ENCODE measurements at regions not wholly inside any gene's neighbourhood (a gene's known extent, or its start where the extent isn't known, plus 50 kb on each side); places are given as distances from the start of the nearest gene placed in this dataset.

DNA sequence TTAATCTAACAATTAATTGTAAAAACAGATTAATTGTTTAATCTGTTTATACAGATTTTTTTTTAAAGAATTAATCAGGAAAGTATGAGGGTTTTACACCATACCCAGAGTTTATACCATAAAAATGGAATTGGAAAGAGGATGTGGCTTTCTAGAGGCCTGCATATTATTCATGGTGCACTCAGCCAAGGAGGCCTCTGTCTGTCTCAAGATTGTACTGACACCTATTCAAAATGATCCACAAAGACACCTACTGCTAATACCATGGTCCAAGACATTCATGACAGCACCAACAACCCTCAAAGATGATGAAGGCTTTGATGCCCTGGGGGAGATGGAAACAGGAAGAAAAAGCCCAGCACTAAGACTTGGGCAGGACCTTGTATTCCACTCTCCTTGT lies 58.1 kb upstream of the MAST4 start:
- no peak for TF ChIP-seq GATA2 (IDR thresholded peaks at IDR 0.05; ENCODE audit: low read depth, low read length)
- TF ChIP-seq GATA3 (IDR thresholded peaks at IDR 0.05; ENCODE audit: low read depth, low read length) = no peak

DNA sequence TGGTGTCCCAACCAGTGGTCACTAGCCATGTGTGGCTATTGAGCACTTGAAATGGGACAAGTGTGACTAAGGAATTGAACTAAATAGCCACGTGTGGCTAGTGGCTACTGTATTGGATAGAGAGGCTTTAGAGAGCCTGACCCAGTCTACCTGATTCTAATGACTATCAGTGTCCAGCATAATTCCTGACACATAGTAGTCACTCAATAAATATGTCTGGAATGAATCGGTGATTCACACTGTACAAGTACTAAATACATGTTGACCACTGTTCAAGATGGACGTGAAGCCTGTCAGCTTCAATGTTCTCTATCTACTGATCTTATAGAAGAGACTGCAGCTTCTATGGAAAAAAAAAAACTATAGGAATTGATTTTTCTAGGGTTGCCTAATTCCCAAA lies 57.7 kb upstream of the MAST4 start:
- no peak for TF ChIP-seq GATA2 (IDR thresholded peaks at IDR 0.05; ENCODE audit: low read depth, low read length)
- TF ChIP-seq GATA3 (IDR thresholded peaks at IDR 0.05; ENCODE audit: low read depth, low read length) = no peak

- no peak for TF ChIP-seq GATA2 (IDR thresholded peaks at IDR 0.05; ENCODE audit: low read depth, low read length)
- no peak for TF ChIP-seq GATA3 (IDR thresholded peaks at IDR 0.05; ENCODE audit: low read depth, low read length)
These were observed 56.1 kb upstream of the MAST4 start for GRCh38 chr5:66540078-66540477.

DNA sequence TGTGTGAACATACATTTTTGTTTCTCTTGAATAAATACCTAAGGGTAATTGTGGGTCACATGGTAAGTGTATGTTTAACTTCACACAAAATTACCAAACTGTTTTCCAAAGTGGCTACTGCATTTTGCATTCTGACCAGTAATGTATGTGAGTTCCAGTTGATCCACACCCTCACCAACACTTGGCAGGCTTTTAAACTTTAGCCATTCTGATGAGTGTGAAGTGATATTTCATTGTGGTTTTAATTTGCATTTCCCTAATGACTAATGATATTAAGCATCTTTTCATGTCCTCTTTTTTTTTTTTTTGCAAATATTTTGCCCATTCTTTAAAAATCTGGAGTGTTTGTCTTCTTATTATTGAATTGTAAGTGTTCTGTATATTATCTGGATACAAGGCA lies 53.5 kb upstream of the MAST4 start:
- TF ChIP-seq GATA3 (IDR thresholded peaks at IDR 0.05; ENCODE audit: low read depth, low read length) = no peak
